Smooth muscle cell of the brain vasculature (primary cell): ENCODE measurements at regions not wholly inside any gene's neighbourhood (a gene's known extent, or its start where the extent isn't known, plus 50 kb on each side); places are given as distances from the start of the nearest gene placed in this dataset.
"Not testable (repeated sequence)": the region's sequence is repeated elsewhere in the genome, so short reads cannot be mapped to it uniquely, and the experiment has no call there.

ENCODE experiments used
- DNase-seq: peaks from one replicate; pipeline ENCODE4 v3.0.0-alpha.2; 2012; ENCODE audit warnings: low read depth, low spot score

DNA sequence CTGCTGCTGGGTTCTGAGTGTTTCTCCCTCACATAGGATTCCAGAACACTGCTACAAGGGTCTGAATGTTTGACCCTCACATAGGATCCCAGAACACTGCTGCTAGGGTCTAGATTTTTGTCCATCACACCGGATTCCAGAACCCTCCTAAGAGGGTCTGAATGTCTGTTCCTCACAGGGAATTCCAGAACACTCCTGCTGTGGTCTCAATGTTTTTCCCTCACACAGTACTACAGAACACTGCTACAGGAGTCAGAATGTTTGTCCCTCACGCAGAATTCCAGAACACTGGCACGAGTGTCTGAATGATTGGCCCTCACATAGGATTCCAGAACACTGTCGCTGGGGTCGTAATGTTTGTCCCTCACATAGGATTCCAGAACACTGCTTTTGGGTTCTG, 221.6 kb downstream of the FOXD4L6 start:
- DNase-seq, result not testable (repeated sequence)

- not testable (repeated sequence) for DNase-seq
Observed at GRCh38 chr9:40892315-40892714, 236.2 kb downstream of the FOXD4L6 start.

- not testable (repeated sequence) for DNase-seq
Observed at GRCh38 chr9:40885858-40886257, 242.6 kb downstream of the FOXD4L6 start.

GRCh38 chr9:40884902-40885490, 243.5 kb downstream of the FOXD4L6 start:
- DNase-seq, result not testable (repeated sequence)

DNA sequence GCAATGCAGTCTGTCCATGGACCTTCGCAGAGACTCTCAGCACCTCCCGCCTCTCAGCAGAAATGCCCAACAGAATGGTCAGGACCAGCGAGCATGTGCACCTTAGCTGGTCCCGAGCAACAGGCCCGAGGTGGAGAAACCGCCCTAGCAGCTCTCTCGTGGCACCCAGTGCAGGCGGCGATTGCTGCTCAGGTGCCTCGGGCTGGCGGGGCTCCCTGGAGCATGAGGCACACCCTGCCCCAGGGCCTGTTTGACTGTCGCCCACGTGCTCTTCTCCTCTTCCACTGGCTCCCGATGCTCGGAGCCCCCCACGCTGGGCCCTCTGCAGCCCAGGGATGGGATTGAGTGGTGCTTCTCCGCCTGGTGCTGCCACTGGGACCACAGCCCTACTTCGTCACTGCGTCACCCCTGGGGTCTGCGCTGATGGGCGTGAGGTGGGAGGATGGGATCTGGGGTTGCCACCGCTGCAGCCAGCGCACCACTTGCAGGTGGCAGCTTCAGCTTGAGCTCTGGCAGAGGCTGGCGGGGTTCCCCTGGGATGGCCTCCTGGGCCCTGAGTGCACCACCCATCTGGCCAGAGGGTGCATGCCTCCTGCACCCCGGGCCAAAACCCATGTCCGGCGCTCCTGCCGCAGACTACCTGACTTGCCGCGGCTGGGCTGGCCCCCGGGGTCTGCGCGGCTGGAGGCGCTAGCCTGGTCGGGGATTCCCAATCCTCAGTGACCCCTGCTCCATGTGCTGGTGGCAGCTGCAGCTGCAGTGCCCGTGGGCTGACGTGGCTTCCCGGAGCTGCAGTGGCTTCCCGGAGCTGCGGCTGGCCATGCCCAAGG, 244.2 kb downstream of the FOXD4L6 start:
- DNase-seq, result no peak

DNA sequence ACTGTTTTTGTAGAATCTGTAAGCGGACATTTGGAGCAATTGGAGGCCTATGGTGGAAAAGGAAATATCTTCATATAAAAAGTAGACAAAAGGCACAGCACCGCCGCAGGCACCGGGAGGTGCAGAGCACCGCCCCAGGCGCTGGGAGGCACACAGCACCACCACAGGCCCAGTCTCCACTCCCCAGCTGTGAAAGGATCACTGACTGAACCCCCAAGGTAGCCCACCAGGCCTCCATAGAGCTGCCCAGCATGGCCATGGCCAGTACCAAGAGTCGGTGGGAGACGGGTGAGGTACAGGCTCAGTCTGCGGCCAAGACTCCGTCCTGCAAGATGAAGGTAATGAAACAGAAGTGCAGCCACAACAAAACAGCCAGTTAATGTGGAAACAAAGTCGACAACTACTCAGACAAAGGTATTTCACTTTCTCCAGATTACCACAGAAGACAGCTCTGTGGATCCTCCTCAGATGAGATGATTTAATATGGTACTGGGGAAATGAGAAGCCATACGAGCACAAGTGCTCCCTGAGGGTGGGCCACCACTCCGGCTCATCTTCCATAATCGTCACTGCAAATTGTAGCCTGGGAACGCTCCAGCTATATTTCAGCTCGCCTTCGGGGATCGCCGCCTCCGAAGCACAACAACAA, 244.9 kb downstream of the FOXD4L6 start:
- not testable (repeated sequence) for DNase-seq

- not testable (repeated sequence) for DNase-seq
Observed at GRCh38 chr9:40873753-40874295, 254.7 kb downstream of the FOXD4L6 start.

DNA sequence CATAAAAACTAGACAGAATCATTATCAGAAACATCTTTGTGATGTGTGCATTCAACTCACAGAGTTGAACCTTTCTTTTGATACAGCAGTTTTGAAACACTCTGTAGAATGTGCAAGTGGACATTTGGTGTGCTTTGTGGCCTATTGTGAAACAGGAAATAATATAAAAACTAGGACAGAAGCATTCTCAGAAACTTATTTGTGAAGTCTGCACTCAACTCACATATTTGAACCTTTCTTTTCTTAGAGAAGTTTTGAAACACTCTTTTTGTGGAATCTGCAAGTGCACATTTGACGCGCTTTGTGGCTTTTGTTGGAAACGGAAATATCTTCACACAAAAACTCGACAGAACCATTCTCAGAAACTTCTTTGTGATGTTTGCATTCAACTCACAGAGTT, 260.0 kb downstream of the FOXD4L6 start:
- not testable (repeated sequence) for DNase-seq
